Stomach (tissue), 4 donors: ENCODE measurements at regions not wholly inside any gene's neighbourhood (a gene's known extent, or its start where the extent isn't known, plus 50 kb on each side); places are given as distances from the start of the nearest gene placed in this dataset.

Source experiments
- CTCF ChIP-seq, 7 experiments: fragments of 450-650 bp in 4 of 7; fragments of 200-600 bp in 3 of 7; sonication (generic) in 3 of 7; IDR thresholded peaks; one replicate each; pipeline ENCODE4 v1.5.1; 2016 to 2019; ENCODE audit warnings: antibody characterized with exemption in 7 of 7, control low read depth in 2 of 7, mild to moderate bottlenecking in 1 of 7
- EP300 ChIP-seq: sonication (generic); formaldehyde crosslinking; IDR thresholded peaks from one replicate; pipeline ENCODE4 v1.6.1; 2017; ENCODE audit warnings: antibody characterized with exemption
- POLR2A ChIP-seq, 4 donors: fragments of 450-650 bp; IDR thresholded peaks; one replicate each; pipeline ENCODE4 v1.6.1; 2016; ENCODE audit warnings: antibody characterized with exemption in 4 of 4, control low read depth in 2 of 4, mild to moderate bottlenecking in 1 of 4, moderate library complexity in 1 of 4
- POLR2AphosphoS5 ChIP-seq, 3 donors: sonication (generic); formaldehyde crosslinking; IDR thresholded peaks; one replicate each; pipeline ENCODE4 v1.6.1; 2016; ENCODE audit warnings: antibody characterized with exemption in 3 of 3

GRCh38 chr2:136222862-136223261 is 104.9 kb upstream of the CXCR4 start:
- TF ChIP-seq CTCF (IDR thresholded peaks at IDR 0.05) (no peak), POLR2A (IDR thresholded peaks at IDR 0.05) (no peak), POLR2AphosphoS5 (IDR thresholded peaks at IDR 0.05) (no peak), EP300 (no peak)
